IMR-90 (cell line): ENCODE measurements at regions not wholly inside any gene's neighbourhood (a gene's known extent, or its start where the extent isn't known, plus 50 kb on each side); places are given as distances from the start of the nearest gene placed in this dataset.
"Not testable (repeated sequence)": the region's sequence is repeated elsewhere in the genome, so short reads cannot be mapped to it uniquely, and the experiment has no call there.

Experiments used
- POLR2A ChIP-seq: IDR thresholded peaks from 2 replicates; pipeline ENCODE4 v1.6.1; 2012; ENCODE audit warnings: mild to moderate bottlenecking, low read depth, low read length
- RAD21 ChIP-seq: IDR thresholded peaks from 2 replicates; pipeline ENCODE4 v1.6.1; 2012; ENCODE audit warnings: low read length, improper control_type of control experiment
- TF ChIP-seq, protein P1 (sequence below): conservative IDR thresholded peaks from 2 replicates; pipeline ENCODE4 v1.5.1; 2012; ENCODE audit warnings: mild to moderate bottlenecking, low read depth, low read length, improper control_type of control experiment

DNA sequence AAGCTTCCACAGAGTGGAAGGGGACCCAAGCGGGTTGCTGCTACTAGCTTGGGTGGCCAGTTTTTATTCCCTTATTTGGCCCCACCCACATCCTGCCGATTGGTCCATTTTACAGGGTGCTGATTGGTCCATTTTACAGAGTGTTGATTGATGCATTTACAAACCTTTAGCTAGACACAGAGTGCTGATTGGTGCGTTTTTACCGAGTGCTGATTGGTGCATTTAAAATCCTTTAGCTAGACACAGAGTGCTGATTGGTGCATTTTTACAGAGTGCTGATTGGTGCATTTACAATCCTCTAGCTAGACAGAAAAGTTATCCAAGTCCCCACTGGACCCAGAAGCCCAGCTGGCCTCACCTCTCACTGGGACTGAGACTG is 187.0 kb upstream of the KCNMB2 start:
- not testable (repeated sequence) for TF ChIP-seq RAD21, POLR2A
- TF ChIP-seq, protein P1, sequence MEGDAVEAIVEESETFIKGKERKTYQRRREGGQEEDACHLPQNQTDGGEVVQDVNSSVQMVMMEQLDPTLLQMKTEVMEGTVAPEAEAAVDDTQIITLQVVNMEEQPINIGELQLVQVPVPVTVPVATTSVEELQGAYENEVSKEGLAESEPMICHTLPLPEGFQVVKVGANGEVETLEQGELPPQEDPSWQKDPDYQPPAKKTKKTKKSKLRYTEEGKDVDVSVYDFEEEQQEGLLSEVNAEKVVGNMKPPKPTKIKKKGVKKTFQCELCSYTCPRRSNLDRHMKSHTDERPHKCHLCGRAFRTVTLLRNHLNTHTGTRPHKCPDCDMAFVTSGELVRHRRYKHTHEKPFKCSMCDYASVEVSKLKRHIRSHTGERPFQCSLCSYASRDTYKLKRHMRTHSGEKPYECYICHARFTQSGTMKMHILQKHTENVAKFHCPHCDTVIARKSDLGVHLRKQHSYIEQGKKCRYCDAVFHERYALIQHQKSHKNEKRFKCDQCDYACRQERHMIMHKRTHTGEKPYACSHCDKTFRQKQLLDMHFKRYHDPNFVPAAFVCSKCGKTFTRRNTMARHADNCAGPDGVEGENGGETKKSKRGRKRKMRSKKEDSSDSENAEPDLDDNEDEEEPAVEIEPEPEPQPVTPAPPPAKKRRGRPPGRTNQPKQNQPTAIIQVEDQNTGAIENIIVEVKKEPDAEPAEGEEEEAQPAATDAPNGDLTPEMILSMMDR, result not testable (repeated sequence)
